Mesenchymal stem cell (in vitro differentiated cells and primary cell): ENCODE measurements at regions not wholly inside any gene's neighbourhood (a gene's known extent, or its start where the extent isn't known, plus 50 kb on each side); places are given as distances from the start of the nearest gene placed in this dataset.

Experiments used
- DNase-seq: peaks from one replicate; pipeline ENCODE4 v3.0.0-alpha.2; 2013
- H2AFZ ChIP-seq: one replicate; pipeline ENCODE4 v1.6.1; 2013; ENCODE audit warnings: low read depth, mild to moderate bottlenecking, control low read depth, inconsistent platforms, low read length, moderate library complexity
- H2AK5ac ChIP-seq: 2 replicates; pipeline ENCODE4 v1.6.1; 2013; ENCODE audit warnings: low read length, moderate library complexity, mild to moderate bottlenecking, inconsistent platforms; ENCODE audit not compliant: severe bottlenecking
- H2BK120ac ChIP-seq: one replicate; pipeline ENCODE4 v1.6.1; 2013; ENCODE audit warnings: low read depth, mild to moderate bottlenecking, inconsistent platforms, low read length, moderate library complexity
- H2BK12ac ChIP-seq, 2 experiments: one replicate each; pipeline ENCODE4 v1.6.1; 2013; ENCODE audit warnings: inconsistent platforms in 2 of 2, low read length in 2 of 2, mild to moderate bottlenecking in 2 of 2, moderate library complexity in 2 of 2, control low read depth in 1 of 2
- H2BK15ac ChIP-seq: one replicate; pipeline ENCODE4 v1.6.1; 2013; ENCODE audit warnings: mild to moderate bottlenecking, low read depth, inconsistent platforms; ENCODE audit not compliant: poor library complexity, severe bottlenecking
- H2BK5ac ChIP-seq: 2 replicates; pipeline ENCODE4 v1.6.1; 2013; ENCODE audit warnings: low read depth, mild to moderate bottlenecking, low read length, control low read depth, inconsistent platforms; ENCODE audit not compliant: poor library complexity, severe bottlenecking
- H3K14ac ChIP-seq, 2 experiments: one replicate each; pipeline ENCODE4 v1.6.1; 2013; ENCODE audit warnings: inconsistent platforms in 2 of 2, low read length in 2 of 2, control low read depth in 1 of 2, mild to moderate bottlenecking in 1 of 2, moderate library complexity in 1 of 2
- H3K18ac ChIP-seq, 2 experiments: one replicate each; pipeline ENCODE4 v1.6.1; 2013; ENCODE audit warnings: inconsistent platforms in 2 of 2, low read length in 2 of 2, control low read depth in 1 of 2, low read depth in 1 of 2, mild to moderate bottlenecking in 1 of 2
- H3K23ac ChIP-seq, 2 experiments: one replicate each; pipeline ENCODE4 v1.6.1; 2013; ENCODE audit warnings: inconsistent platforms in 2 of 2, low read length in 2 of 2, mild to moderate bottlenecking in 2 of 2, moderate library complexity in 2 of 2, control low read depth in 1 of 2
- H3K27ac ChIP-seq: 2 replicates; pipeline ENCODE4 v1.5.1; 2013; ENCODE audit warnings: mild to moderate bottlenecking, moderate library complexity, low read length, control low read depth, inconsistent platforms; ENCODE audit not compliant: poor library complexity, severe bottlenecking
- H3K27me3 ChIP-seq, 2 experiments: 2 replicates each; pipeline versions ENCODE4 v1.6.1 to v1.7.0; 2013; ENCODE audit warnings: low read length in 2 of 2, mild to moderate bottlenecking in 2 of 2, moderate library complexity in 2 of 2, control low read depth in 1 of 2, inconsistent platforms in 1 of 2; ENCODE audit not compliant: control insufficient read depth in 1 of 2, insufficient read depth in 1 of 2
- H3K36me3 ChIP-seq, 2 experiments: 2 replicates each; pipeline versions ENCODE4 v1.6.1 to v1.7.0; 2013; ENCODE audit warnings: low read length in 2 of 2, control low read depth in 1 of 2, inconsistent platforms in 1 of 2, low read depth in 1 of 2, mild to moderate bottlenecking in 1 of 2; ENCODE audit not compliant: insufficient read depth in 2 of 2, control insufficient read depth in 1 of 2
- H3K4ac ChIP-seq, 2 experiments: one replicate each; pipeline ENCODE4 v1.6.1; 2013; ENCODE audit warnings: inconsistent platforms in 2 of 2, low read length in 2 of 2, mild to moderate bottlenecking in 2 of 2, moderate library complexity in 2 of 2, control low read depth in 1 of 2, low read depth in 1 of 2
- H3K4me1 ChIP-seq: 2 replicates; pipeline ENCODE4 v1.6.1; 2013; ENCODE audit warnings: low read depth, low read length, control low read depth; ENCODE audit not compliant: control insufficient read depth, insufficient read depth
- H3K4me2 ChIP-seq: 2 replicates; pipeline ENCODE4 v1.6.1; 2013; ENCODE audit warnings: low read length, mild to moderate bottlenecking, inconsistent platforms; ENCODE audit not compliant: poor library complexity, severe bottlenecking
- H3K4me3 ChIP-seq, 2 experiments: 2 replicates each; pipeline versions ENCODE4 v1.5.1 to v1.7.0; 2013; ENCODE audit warnings: low read length in 2 of 2, mild to moderate bottlenecking in 2 of 2, control low read depth in 1 of 2, low read depth in 1 of 2; ENCODE audit not compliant: insufficient read depth in 1 of 2
- H3K79me1 ChIP-seq: replicated peaks from 2 replicates; pipeline ENCODE4 v1.6.1; 2013; ENCODE audit warnings: mild to moderate bottlenecking, control low read depth, low read length, inconsistent platforms; ENCODE audit not compliant: poor library complexity, severe bottlenecking
- H3K9ac ChIP-seq: 2 replicates; pipeline ENCODE4 v1.7.0; 2013; ENCODE audit warnings: mild to moderate bottlenecking, low read length, moderate library complexity
- H3K9me3 ChIP-seq: 2 replicates; pipeline ENCODE4 v1.7.0; 2013; ENCODE audit warnings: mild to moderate bottlenecking, low read length; ENCODE audit not compliant: control insufficient read depth
- H4K8ac ChIP-seq: one replicate; pipeline ENCODE4 v1.6.1; 2013; ENCODE audit warnings: inconsistent platforms, mild to moderate bottlenecking, low read length, moderate library complexity
- H4K91ac ChIP-seq: one replicate; pipeline ENCODE4 v1.6.1; 2013; ENCODE audit warnings: mild to moderate bottlenecking, low read length, inconsistent platforms
- WGBS: methylation state at CpG from one replicate; pipeline ENCODE4 v1.1.7; 2013; ENCODE audit warnings: mixed read lengths; 5-methylcytosine and 5-hydroxymethylcytosine counted together

- Histone ChIP-seq H3K4ac (no peak overlapping the region), H3K14ac (no peak overlapping the region), H3K18ac (no peak overlapping the region), H2AK5ac (no peak overlapping the region), H2BK12ac (no peak overlapping the region), H3K4me2 (no peak overlapping the region), H2BK5ac (no peak overlapping the region), H3K27ac (no peak overlapping the region), H3K4me3 (no peak overlapping the region), H3K36me3 (no peaks in the 10 kb centered on the region), H3K9ac (no peak overlapping the region), H2BK120ac (no peak overlapping the region), H4K91ac (no peak overlapping the region), H2BK15ac (no peak overlapping the region), H3K4me1 (no peaks in the 10 kb centered on the region), H4K8ac (no peak overlapping the region), H3K79me1 (no peaks in the 10 kb centered on the region), H3K9me3 (no peaks in the 10 kb centered on the region), H3K27me3 (no peaks in the 10 kb centered on the region), H2AFZ (no peak overlapping the region), H3K23ac (no peak overlapping the region)
- no peak for DNase-seq
- 74% methylated on average over 3 of the region's 3 CpGs for WGBS
These were observed 99.9 kb downstream of the GLUL start for GRCh38 chr1:182291584-182292192.

- Histone ChIP-seq H3K4ac (no peak overlapping the region), H3K27me3 (no peaks in the 10 kb centered on the region), H4K8ac (no peak overlapping the region), H3K27ac (no peak overlapping the region), H3K18ac (no peak overlapping the region), H3K4me2 (no peak overlapping the region), H2BK120ac (no peak overlapping the region), H2BK12ac (no peak overlapping the region), H4K91ac (no peak overlapping the region), H3K9ac (no peak overlapping the region), H3K9me3 (no peaks in the 10 kb centered on the region), H2AFZ (no peak overlapping the region), H3K79me1 (no peaks in the 10 kb centered on the region), H3K36me3 (no peaks in the 10 kb centered on the region), H3K14ac (no peak overlapping the region), H2BK15ac (no peak overlapping the region), H2AK5ac (no peak overlapping the region), H2BK5ac (no peak overlapping the region), H3K23ac (no peak overlapping the region), H3K4me1 (no peaks in the 10 kb centered on the region), H3K4me3 (peak overlapping the region in 1 of 2 experiments; percentile 0)
- DNase-seq, result no peak
- WGBS, result 86% methylated on average over 4 of the region's 4 CpGs
These were observed 102.6 kb downstream of the GLUL start for GRCh38 chr1:182288749-182289604.

- no peaks in the 10 kb centered on the region for H3K36me3 ChIP-seq
- H2BK12ac ChIP-seq, result no peak overlapping the region
- no peaks in the 10 kb centered on the region for H3K79me1 ChIP-seq
- no peaks in the 10 kb centered on the region for H3K27me3 ChIP-seq
- H3K9me3 ChIP-seq, result no peaks in the 10 kb centered on the region
- H3K4me2 ChIP-seq, result no peak overlapping the region
- no peak overlapping the region for H2AK5ac ChIP-seq
- no peak overlapping the region for H4K91ac ChIP-seq
- H3K9ac ChIP-seq, result no peak overlapping the region
- H3K4ac ChIP-seq, result no peak overlapping the region
- no peak overlapping the region for H3K4me3 ChIP-seq
- no peak for DNase-seq
- H4K8ac ChIP-seq, result no peak overlapping the region
- WGBS, result 93% methylated on average over 2 of the region's 2 CpGs
- H3K18ac ChIP-seq, result no peak overlapping the region
- no peak overlapping the region for H3K14ac ChIP-seq
- H2BK5ac ChIP-seq, result no peak overlapping the region
- H3K4me1 ChIP-seq, result no peaks in the 10 kb centered on the region
- no peak overlapping the region for H2AFZ ChIP-seq
- no peak overlapping the region for H2BK15ac ChIP-seq
- H3K23ac ChIP-seq, result no peak overlapping the region
- H3K27ac ChIP-seq, result no peak overlapping the region
- no peak overlapping the region for H2BK120ac ChIP-seq
These were observed 104.8 kb downstream of the GLUL start for GRCh38 chr1:182286761-182287160.

- no peak overlapping the region for H2AK5ac ChIP-seq
- H3K9me3 ChIP-seq, result no peaks in the 10 kb centered on the region
- no peak overlapping the region for H2BK120ac ChIP-seq
- WGBS, result 77% methylated on average over 2 of the region's 3 CpGs
- H3K4me3 ChIP-seq, result no peak overlapping the region
- H3K4me1 ChIP-seq, result no peaks in the 10 kb centered on the region
- no peak overlapping the region for H2BK15ac ChIP-seq
- DNase-seq, result no peak
- H2AFZ ChIP-seq, result no peak overlapping the region
- no peak overlapping the region for H3K4me2 ChIP-seq
- no peak overlapping the region for H3K9ac ChIP-seq
- H4K8ac ChIP-seq, result no peak overlapping the region
- H3K23ac ChIP-seq, result no peak overlapping the region
- H3K27ac ChIP-seq, result no peak overlapping the region
- H4K91ac ChIP-seq, result no peak overlapping the region
- H2BK12ac ChIP-seq, result no peak overlapping the region
- H3K4ac ChIP-seq, result no peak overlapping the region
- H3K18ac ChIP-seq, result no peak overlapping the region
- no peak overlapping the region for H2BK5ac ChIP-seq
- H3K36me3 ChIP-seq, result no peaks in the 10 kb centered on the region
- no peaks in the 10 kb centered on the region for H3K79me1 ChIP-seq
- H3K14ac ChIP-seq, result no peak overlapping the region
- no peaks in the 10 kb centered on the region for H3K27me3 ChIP-seq
These were observed 107.6 kb downstream of the GLUL start for GRCh38 chr1:182283746-182284544.
